Fibroblast of skin of right quadriceps (primary cell): ENCODE measurements at regions not wholly inside any gene's neighbourhood (a gene's known extent, or its start where the extent isn't known, plus 50 kb on each side); places are given as distances from the start of the nearest gene placed in this dataset.

Experiments used
- DNase-seq: peaks from one replicate; pipeline ENCODE4 v3.0.0-alpha.2; 2013

GRCh38 chrX:3257471-3257870, 89.0 kb downstream of the MXRA5 start:
- DNase-seq = no peak

GRCh38 chrX:3256868-3257267, 89.6 kb downstream of the MXRA5 start:
- no peak for DNase-seq

- no peak for DNase-seq
These were observed 93.7 kb downstream of the MXRA5 start for GRCh38 chrX:3252744-3253143.

- peak; percentile 31 for DNase-seq
These were observed 95.5 kb downstream of the MXRA5 start for GRCh38 chrX:3250966-3251365.

GRCh38 chrX:3244955-3245354, 101.5 kb downstream of the MXRA5 start:
- DNase-seq = no peak

GRCh38 chrX:3244203-3244743, 102.2 kb downstream of the MXRA5 start:
- DNase-seq = peak; percentile 93

- no peak for DNase-seq
These were observed 114.1 kb downstream of the MXRA5 start for GRCh38 chrX:3232262-3232923.

- DNase-seq = no peak
These were observed 114.7 kb downstream of the MXRA5 start for GRCh38 chrX:3231766-3232165.

GRCh38 chrX:3230496-3230895, 116.0 kb downstream of the MXRA5 start:
- DNase-seq = peak; percentile 25

GRCh38 chrX:3227526-3227925, 118.9 kb downstream of the MXRA5 start:
- no peak for DNase-seq

- no peak for DNase-seq
These were observed 120.4 kb downstream of the MXRA5 start for GRCh38 chrX:3226087-3226486.

GRCh38 chrX:3221643-3222042, 124.8 kb downstream of the MXRA5 start:
- no peak for DNase-seq

- no peak for DNase-seq
These were observed 126.8 kb downstream of the MXRA5 start for GRCh38 chrX:3219667-3220066.

- no peak for DNase-seq
These were observed 127.2 kb downstream of the MXRA5 start for GRCh38 chrX:3219231-3219630.

- no peak for DNase-seq
These were observed 128.0 kb downstream of the MXRA5 start for GRCh38 chrX:3218442-3218841.

GRCh38 chrX:3216581-3217180, 129.8 kb downstream of the MXRA5 start:
- DNase-seq = peak; percentile 39

- DNase-seq = no peak
These were observed 131.2 kb downstream of the MXRA5 start for GRCh38 chrX:3215249-3215648.

GRCh38 chrX:3206314-3206713, 140.1 kb downstream of the MXRA5 start:
- no peak for DNase-seq

- no peak for DNase-seq
These were observed 141.8 kb downstream of the MXRA5 start for GRCh38 chrX:3204606-3205005.

- no peak for DNase-seq
These were observed 150.6 kb downstream of the MXRA5 start for GRCh38 chrX:3195845-3196244.

- DNase-seq = no peak
These were observed 151.6 kb downstream of the ARSF start for GRCh38 chrX:3192835-3193234.

- DNase-seq = peak; percentile 55
These were observed 150.5 kb downstream of the ARSF start for GRCh38 chrX:3191796-3192195.

- peak; percentile 89 for DNase-seq
These were observed 149.9 kb downstream of the ARSF start for GRCh38 chrX:3191201-3191600.

GRCh38 chrX:3184176-3184930, 143.1 kb downstream of the ARSF start:
- peak; percentile 76 for DNase-seq
